T-cell (primary cell): ENCODE measurements at regions not wholly inside any gene's neighbourhood (a gene's known extent, or its start where the extent isn't known, plus 50 kb on each side); places are given as distances from the start of the nearest gene placed in this dataset.

Source experiments
- ATAC-seq, 4 experiments: fragments of 200-7000 bp in 3 of 4; fragments of 150-1000 bp in 1 of 4; cut with Tn5 transposase; replicated peaks in 1 of 4; 1 replicate in 3 of 4; 2 replicates in 1 of 4; pipeline ENCODE4 v1.10.0; 2021; ENCODE audit warnings: moderate library complexity in 3 of 4, mild to moderate bottlenecking in 2 of 4, moderate number of reproducible peaks in 1 of 4
- CTCF ChIA-PET, 2 donors: fragments of 300-600 bp; sonication (Branson Sonifier 250); formaldehyde crosslinking; loops; one replicate each; lab custom pipeline; 2022; ENCODE audit warnings: antibody characterized with exemption in 2 of 2; lab: Charles Lee
- POLR2A ChIA-PET, 2 donors: fragments of 300-600 bp; sonication (Branson Sonifier 250); formaldehyde crosslinking; loops; one replicate each; lab custom pipeline; 2022; ENCODE audit warnings: antibody characterized with exemption in 2 of 2; lab: Charles Lee
- DNase-seq, 35 experiments: peaks; one replicate each; pipeline versions ENCODE4 v3.0.0 to v3.0.0-alpha.2; 2013 to 2023
- H3K27ac ChIP-seq: one replicate; pipeline ENCODE4 v1.5.1; 2013; ENCODE audit warnings: low read length
- H3K27me3 ChIP-seq, 2 experiments: replicated peaks in 1 of 2; 1 replicate in 1 of 2; 2 replicates in 1 of 2; pipeline versions ENCODE4 v1.6.1 to v1.7.0; 2013; ENCODE audit warnings: low read length in 1 of 2, mixed read lengths in 1 of 2; ENCODE audit not compliant: control insufficient read depth in 2 of 2, insufficient read depth in 2 of 2; ENCODE audit errors: extremely low read depth in 1 of 2
- H3K36me3 ChIP-seq, 2 donors: 1 replicate in 1 of 2; 2 replicates in 1 of 2; pipeline versions ENCODE4 v1.6.1 to v1.7.0; 2013; ENCODE audit warnings: low read length in 1 of 2; ENCODE audit not compliant: control insufficient read depth in 2 of 2, insufficient read depth in 1 of 2; ENCODE audit errors: extremely low read depth in 1 of 2
- H3K4me1 ChIP-seq, 2 experiments: 1 replicate in 1 of 2; 2 replicates in 1 of 2; pipeline versions ENCODE4 v1.6.1 to v1.7.0; 2013; ENCODE audit warnings: low read length in 2 of 2, mixed read lengths in 1 of 2; ENCODE audit not compliant: insufficient read depth in 2 of 2, control insufficient read depth in 1 of 2; ENCODE audit errors: extremely low read depth in 1 of 2
- H3K4me3 ChIP-seq, 2 donors: 1 replicate in 1 of 2; 2 replicates in 1 of 2; pipeline versions ENCODE4 v1.5.1 to v1.7.0; 2013; ENCODE audit warnings: mild to moderate bottlenecking in 2 of 2, low read length in 1 of 2, moderate library complexity in 1 of 2; ENCODE audit not compliant: control insufficient read depth in 1 of 2; ENCODE audit errors: extremely low read depth in 1 of 2
- H3K9me3 ChIP-seq: 2 replicates; pipeline ENCODE4 v1.7.0; 2013
- H3K27ac Mint-ChIP-seq, 2 donors: one replicate each; pipeline ENCODE4 v1.8.0; 2020 to 2021; ENCODE audit warnings: mild to moderate bottlenecking in 2 of 2, mixed read lengths in 2 of 2
- H3K27me3 Mint-ChIP-seq, 2 donors: one replicate each; pipeline ENCODE4 v1.8.0; 2021 to 2022; ENCODE audit warnings: mixed read lengths in 2 of 2
- H3K36me3 Mint-ChIP-seq: one replicate; pipeline ENCODE4 v1.8.0; 2021; ENCODE audit warnings: mixed read lengths
- H3K4me1 Mint-ChIP-seq, 3 donors: one replicate each; pipeline ENCODE4 v1.8.0; 2020 to 2022; ENCODE audit warnings: mixed read lengths in 3 of 3, mild to moderate bottlenecking in 1 of 3
- H3K4me3 Mint-ChIP-seq, 3 donors: one replicate each; pipeline ENCODE4 v1.8.0; 2020 to 2022; ENCODE audit warnings: mild to moderate bottlenecking in 3 of 3, mixed read lengths in 3 of 3, moderate library complexity in 3 of 3
- H3K9me3 Mint-ChIP-seq, 3 donors: one replicate each; pipeline ENCODE4 v1.8.0; 2020 to 2022; ENCODE audit warnings: mixed read lengths in 3 of 3
- WGBS: methylation state at CpG from one replicate; pipeline ENCODE4 v1.1.5; 2013; ENCODE audit warnings: missing lambda C conversion rate; ENCODE audit not compliant: insufficient coverage; 5-methylcytosine and 5-hydroxymethylcytosine counted together

DNA sequence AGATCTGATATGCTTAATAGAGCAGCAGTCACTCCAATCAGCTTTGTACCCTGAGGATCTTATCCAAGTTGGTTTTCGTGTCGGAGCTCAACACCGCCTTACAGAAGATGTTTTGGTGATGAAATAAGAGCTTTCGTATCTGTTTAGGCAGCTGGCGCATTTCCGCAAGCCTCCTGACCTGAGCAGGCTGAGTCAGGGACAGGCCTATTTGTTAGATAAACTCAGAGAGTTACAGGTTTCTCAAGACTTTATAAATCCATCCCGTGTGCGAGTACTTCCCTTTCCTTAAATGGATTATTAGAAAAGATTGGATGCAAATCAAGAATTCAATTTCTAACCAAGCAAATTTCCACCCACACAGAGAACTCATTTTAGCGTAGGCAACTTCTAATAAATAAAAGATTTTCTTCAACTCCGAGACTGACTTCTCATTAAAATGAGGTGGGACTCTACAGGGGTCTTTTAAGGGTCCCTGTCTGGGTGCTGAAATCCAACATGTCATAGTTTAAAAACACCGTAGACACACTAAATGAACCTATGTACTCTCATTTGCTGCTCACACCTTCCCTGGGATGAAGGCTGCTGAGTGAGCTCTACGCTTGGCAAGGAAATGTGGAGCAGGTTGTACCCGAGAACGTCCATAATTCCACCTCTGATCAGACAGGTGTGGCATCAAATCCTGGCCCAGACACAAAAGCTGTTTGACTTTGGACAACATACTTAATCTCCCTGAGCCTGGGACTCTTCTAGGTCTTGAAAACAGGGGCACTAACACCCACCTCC is 106.9 kb upstream of the F3 start:
- Mint-ChIP-seq H3K27me3 (peaks cover 3% of the 10 kb centered on the region in 2 donors), H3K9me3 (no peaks in the 10 kb centered on the region), H3K4me3 (no peak overlapping the region), H3K36me3 (no peaks in the 10 kb centered on the region), H3K4me1 (no peaks in the 10 kb centered on the region), H3K27ac (no peak overlapping the region)
- H3K27ac ChIP-seq: no peak overlapping the region
- 92% methylated on average over 4 of the region's 14 CpGs for WGBS
- H3K4me1 ChIP-seq: no peaks in the 10 kb centered on the region
- ChIA-PET CTCF (no interaction called here), POLR2A (no interaction called here)
- H3K36me3 ChIP-seq: no peaks in the 10 kb centered on the region
- no peak for ATAC-seq
- no peak for DNase-seq
- no peak overlapping the region for H3K4me3 ChIP-seq
- no peaks in the 10 kb centered on the region for H3K9me3 ChIP-seq
- H3K27me3 ChIP-seq: peaks cover 0 to 2% of the 10 kb centered on the region in 2 experiments

DNA sequence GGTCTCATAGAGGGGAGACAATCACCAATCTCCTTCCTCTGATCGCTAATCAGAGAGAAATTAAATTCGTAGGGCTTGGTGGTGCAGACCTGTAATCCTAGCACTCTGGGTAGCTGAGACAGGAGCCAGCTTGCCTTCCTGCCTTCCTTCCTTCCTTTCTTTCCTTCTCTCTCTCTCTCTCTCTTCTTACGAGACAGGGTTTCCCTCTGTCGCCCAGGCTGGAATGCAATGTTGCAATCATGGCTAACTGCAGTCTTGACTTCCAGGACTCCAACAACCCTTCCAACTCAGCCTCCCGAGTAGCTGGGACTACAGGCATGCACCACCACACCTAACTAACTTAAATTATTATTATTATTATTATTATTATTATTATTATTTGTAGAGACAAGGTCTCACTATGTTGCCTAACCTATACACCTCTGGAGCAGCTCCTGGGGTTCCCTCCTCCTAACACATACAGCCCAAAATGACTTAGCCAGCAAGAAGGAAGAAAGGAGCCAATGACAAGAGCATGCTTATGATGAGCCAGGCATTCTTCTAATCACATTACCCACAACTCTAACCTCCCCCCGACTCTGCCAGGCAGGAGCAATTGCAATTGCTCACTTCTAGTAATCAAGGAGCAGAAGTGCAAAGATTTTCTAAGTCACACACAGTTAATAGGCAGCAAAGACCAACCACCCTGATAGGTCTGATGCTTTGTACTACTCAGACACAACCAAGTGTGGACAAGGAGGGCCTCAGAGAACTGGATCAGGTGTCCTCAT is 105.4 kb upstream of the F3 start:
- Mint-ChIP-seq H3K27me3 (peaks cover 0 to 3% of the 10 kb centered on the region in 2 donors), H3K4me3 (no peak overlapping the region), H3K4me1 (no peaks in the 10 kb centered on the region), H3K27ac (no peak overlapping the region), H3K9me3 (no peaks in the 10 kb centered on the region), H3K36me3 (no peaks in the 10 kb centered on the region)
- H3K27me3 ChIP-seq: peaks cover 0 to 2% of the 10 kb centered on the region in 2 experiments
- H3K9me3 ChIP-seq: no peaks in the 10 kb centered on the region
- CTCF ChIA-PET: no interaction called here
- ATAC-seq (no peak), DNase-seq (no peak)
- no peaks in the 10 kb centered on the region for H3K4me1 ChIP-seq
- no peaks in the 10 kb centered on the region for H3K36me3 ChIP-seq
- WGBS: 85% methylated on average over 5 of the region's 6 CpGs
- POLR2A ChIA-PET: no interaction called here
- H3K4me3 ChIP-seq: no peak overlapping the region
- no peak overlapping the region for H3K27ac ChIP-seq

- Mint-ChIP-seq H3K9me3 (no peaks in the 10 kb centered on the region), H3K36me3 (no peaks in the 10 kb centered on the region), H3K27ac (no peak overlapping the region), H3K4me1 (no peaks in the 10 kb centered on the region), H3K4me3 (no peak overlapping the region), H3K27me3 (peaks cover 0 to 3% of the 10 kb centered on the region in 2 donors)
- no peak overlapping the region for H3K4me3 ChIP-seq
- H3K4me1 ChIP-seq: no peaks in the 10 kb centered on the region
- POLR2A ChIA-PET: no interaction called here
- H3K9me3 ChIP-seq: no peaks in the 10 kb centered on the region
- H3K27me3 ChIP-seq: no peaks in the 10 kb centered on the region
- DNase-seq (no peak), ATAC-seq (no peak)
- CTCF ChIA-PET: no interaction called here
- no peak overlapping the region for H3K27ac ChIP-seq
- H3K36me3 ChIP-seq: no peaks in the 10 kb centered on the region
- 80% methylated on average over 1 of the region's 4 CpGs for WGBS
Measured at GRCh38 chr1:94646141-94646643, 104.6 kb upstream of the F3 start.

- CTCF ChIA-PET: no interaction called here
- H3K27ac ChIP-seq: no peak overlapping the region
- Mint-ChIP-seq H3K36me3 (no peaks in the 10 kb centered on the region), H3K4me3 (no peak overlapping the region), H3K27ac (no peak overlapping the region), H3K4me1 (no peaks in the 10 kb centered on the region), H3K27me3 (peaks cover 0 to 3% of the 10 kb centered on the region in 2 donors), H3K9me3 (peaks cover 0 to 4% (median 0%) of the 10 kb centered on the region in 3 donors)
- DNase-seq (no peak), ATAC-seq (no peak)
- H3K4me3 ChIP-seq: no peak overlapping the region
- no peaks in the 10 kb centered on the region for H3K36me3 ChIP-seq
- H3K9me3 ChIP-seq: no peaks in the 10 kb centered on the region
- H3K27me3 ChIP-seq: no peaks in the 10 kb centered on the region
- H3K4me1 ChIP-seq: no peaks in the 10 kb centered on the region
- WGBS: no CpG with 5 or more reads among the region's 5 CpGs
- POLR2A ChIA-PET: no interaction called here
Measured at GRCh38 chr1:94644352-94644751, 102.8 kb upstream of the F3 start.

DNA sequence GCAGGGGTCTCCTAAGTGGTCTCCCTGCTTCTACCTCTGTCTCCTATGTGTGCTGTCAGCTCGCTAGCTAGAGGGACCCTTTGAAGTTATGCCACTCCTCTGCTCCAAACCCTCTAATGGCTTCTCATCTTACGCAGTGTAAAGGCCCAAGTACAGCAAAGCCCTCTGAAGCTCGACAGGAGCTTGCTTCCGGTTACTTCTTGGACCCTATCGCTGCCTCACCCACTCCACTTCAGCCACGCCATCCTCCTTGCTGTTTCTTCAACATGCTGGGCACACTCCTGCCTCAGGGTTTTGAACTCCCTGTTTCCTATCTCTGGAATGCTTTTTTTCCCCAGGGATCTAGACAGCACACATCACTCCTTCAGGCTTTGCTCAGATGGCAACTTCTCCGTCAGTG is 102.3 kb upstream of the F3 start:
- Mint-ChIP-seq H3K4me1 (no peaks in the 10 kb centered on the region), H3K27me3 (peaks cover 0 to 3% of the 10 kb centered on the region in 2 donors), H3K27ac (no peak overlapping the region), H3K4me3 (no peak overlapping the region), H3K36me3 (no peaks in the 10 kb centered on the region), H3K9me3 (peaks cover 0 to 4% (median 0%) of the 10 kb centered on the region in 3 donors)
- CTCF ChIA-PET: no interaction called here
- no peaks in the 10 kb centered on the region for H3K9me3 ChIP-seq
- 90% methylated on average over 6 of the region's 7 CpGs for WGBS
- H3K4me3 ChIP-seq: no peak overlapping the region
- H3K36me3 ChIP-seq: no peaks in the 10 kb centered on the region
- POLR2A ChIA-PET: no interaction called here
- H3K27me3 ChIP-seq: no peaks in the 10 kb centered on the region
- no peak overlapping the region for H3K27ac ChIP-seq
- no peaks in the 10 kb centered on the region for H3K4me1 ChIP-seq
- DNase-seq (no peak), ATAC-seq (no peak)

DNA sequence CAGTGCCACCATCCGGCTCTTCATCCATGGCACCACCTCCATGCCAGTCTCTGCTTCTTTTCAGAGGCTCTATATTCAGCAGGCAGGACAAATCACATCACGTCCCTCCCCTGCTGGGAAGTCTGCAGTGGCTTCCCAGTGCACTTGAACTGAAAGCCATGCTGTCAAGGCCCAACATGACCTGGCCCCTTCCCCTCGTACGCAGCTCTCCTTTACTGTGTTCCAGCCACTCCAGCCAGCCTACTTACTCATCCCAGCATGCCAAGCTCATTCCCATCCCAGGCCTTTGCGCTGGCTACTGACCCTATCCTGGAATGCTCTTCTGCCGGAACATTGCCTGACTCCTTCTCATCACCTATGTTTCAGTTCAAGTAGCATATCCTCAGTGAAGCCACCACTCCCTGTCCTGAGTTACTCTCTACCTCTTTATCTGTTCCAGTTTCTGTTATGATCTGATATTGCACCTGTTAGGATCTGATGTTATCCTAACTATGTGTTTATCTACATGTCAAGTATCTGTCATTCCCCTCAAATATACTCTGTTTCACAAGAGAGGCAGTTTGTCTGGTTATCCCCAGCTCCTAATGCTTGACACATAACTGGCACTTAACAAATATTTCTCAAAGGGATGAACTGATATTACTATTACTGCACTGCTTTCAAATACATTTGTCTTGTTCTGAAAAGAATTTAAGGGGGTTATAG is 101.2 kb upstream of the F3 start:
- Mint-ChIP-seq H3K27me3 (peaks cover 0 to 2% of the 10 kb centered on the region in 2 donors), H3K36me3 (no peaks in the 10 kb centered on the region), H3K4me3 (no peak overlapping the region), H3K27ac (no peak overlapping the region), H3K4me1 (no peaks in the 10 kb centered on the region), H3K9me3 (peaks cover 0 to 4% (median 0%) of the 10 kb centered on the region in 3 donors)
- ATAC-seq: no peak
- H3K4me3 ChIP-seq: no peak overlapping the region
- no peaks in the 10 kb centered on the region for H3K27me3 ChIP-seq
- H3K27ac ChIP-seq: no peak overlapping the region
- ChIA-PET CTCF (no interaction called here), POLR2A (no interaction called here)
- 53% methylated on average over 5 of the region's 6 CpGs for WGBS
- no peaks in the 10 kb centered on the region for H3K9me3 ChIP-seq
- no peaks in the 10 kb centered on the region for H3K36me3 ChIP-seq
- no peak for DNase-seq
- no peaks in the 10 kb centered on the region for H3K4me1 ChIP-seq
